LNCAP (cell line): ENCODE measurements at regions not wholly inside any gene's neighbourhood (a gene's known extent, or its start where the extent isn't known, plus 50 kb on each side); places are given as distances from the start of the nearest gene placed in this dataset.

ENCODE experiments used
- TF ChIP-seq, protein P1 (sequence below): fragments of 450-650 bp; IDR thresholded peaks from 2 replicates; pipeline ENCODE4 v1.5.1; 2017; ENCODE audit warnings: mild to moderate bottlenecking

DNA sequence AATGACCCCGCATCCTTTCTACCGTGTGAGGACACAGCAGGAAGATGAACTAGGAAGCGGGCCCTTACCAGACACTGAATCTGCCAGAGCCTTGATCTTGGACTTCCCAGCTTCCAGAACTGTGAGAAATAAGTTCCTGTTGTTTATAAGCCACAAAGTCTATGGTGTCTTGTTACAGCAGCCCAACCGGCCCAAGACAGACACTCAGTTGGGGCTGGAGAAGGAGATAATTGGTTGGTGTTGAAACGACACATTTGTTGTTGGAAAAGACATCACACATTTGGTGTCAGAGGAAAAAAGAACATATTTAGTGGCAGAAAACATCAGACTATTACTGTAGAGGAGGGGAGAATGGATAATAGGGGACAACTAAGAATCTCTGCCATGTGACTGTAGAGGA is 122.3 kb upstream of the SEC14L1 start:
- TF ChIP-seq, protein P1, sequence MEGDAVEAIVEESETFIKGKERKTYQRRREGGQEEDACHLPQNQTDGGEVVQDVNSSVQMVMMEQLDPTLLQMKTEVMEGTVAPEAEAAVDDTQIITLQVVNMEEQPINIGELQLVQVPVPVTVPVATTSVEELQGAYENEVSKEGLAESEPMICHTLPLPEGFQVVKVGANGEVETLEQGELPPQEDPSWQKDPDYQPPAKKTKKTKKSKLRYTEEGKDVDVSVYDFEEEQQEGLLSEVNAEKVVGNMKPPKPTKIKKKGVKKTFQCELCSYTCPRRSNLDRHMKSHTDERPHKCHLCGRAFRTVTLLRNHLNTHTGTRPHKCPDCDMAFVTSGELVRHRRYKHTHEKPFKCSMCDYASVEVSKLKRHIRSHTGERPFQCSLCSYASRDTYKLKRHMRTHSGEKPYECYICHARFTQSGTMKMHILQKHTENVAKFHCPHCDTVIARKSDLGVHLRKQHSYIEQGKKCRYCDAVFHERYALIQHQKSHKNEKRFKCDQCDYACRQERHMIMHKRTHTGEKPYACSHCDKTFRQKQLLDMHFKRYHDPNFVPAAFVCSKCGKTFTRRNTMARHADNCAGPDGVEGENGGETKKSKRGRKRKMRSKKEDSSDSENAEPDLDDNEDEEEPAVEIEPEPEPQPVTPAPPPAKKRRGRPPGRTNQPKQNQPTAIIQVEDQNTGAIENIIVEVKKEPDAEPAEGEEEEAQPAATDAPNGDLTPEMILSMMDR = no peak

DNA sequence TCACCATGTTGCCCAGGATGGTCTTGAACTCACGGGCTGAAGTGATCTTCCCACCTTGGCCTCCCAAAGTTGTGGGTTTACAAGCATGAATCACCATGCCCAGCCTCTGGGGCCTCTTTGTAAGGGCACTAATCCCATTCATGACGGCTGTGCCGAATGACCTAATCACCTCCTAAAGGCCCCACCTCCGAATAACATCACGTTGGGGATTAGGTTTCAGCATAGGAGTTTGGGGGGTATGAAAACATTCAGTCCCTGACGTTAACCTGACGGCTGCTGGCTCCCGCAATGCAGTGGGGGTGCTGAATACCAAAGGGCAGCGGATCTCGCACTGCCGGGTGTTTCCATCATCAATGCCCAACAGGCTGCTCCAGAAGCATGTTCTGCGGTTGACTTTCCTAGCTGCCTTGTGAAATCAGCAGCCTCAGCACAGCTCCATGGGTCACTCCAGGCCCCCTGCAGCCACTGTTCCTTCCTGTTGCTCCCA is 120.8 kb upstream of the SEC14L1 start:
- TF ChIP-seq, protein P1 = no peak

GRCh38 chr17:77020973-77021372 is 119.8 kb upstream of the SEC14L1 start:
- TF ChIP-seq, protein P1 = no peak

DNA sequence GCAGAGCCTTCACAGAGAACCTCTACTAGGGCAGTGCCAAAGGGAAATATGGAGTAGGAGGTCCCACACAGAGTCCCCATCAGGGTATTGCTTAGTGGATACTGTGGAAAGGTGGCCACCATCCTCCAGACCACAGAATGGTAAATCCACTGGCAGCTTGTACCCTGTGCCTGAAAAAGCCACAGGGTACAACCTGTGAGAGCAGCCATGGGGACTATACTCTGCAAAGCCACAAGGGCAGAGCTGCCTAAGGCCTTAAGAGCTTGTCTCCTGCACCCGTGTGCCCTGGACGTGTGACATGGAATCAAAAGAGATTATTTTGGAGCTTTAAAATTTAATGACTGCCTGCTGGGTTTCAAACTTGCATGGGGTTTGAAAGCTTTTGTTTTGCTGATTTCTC is 118.0 kb upstream of the SEC14L1 start:
- TF ChIP-seq, protein P1 = no peak

GRCh38 chr17:77025781-77026180 is 115.0 kb upstream of the SEC14L1 start:
- TF ChIP-seq, protein P1 = no peak

DNA sequence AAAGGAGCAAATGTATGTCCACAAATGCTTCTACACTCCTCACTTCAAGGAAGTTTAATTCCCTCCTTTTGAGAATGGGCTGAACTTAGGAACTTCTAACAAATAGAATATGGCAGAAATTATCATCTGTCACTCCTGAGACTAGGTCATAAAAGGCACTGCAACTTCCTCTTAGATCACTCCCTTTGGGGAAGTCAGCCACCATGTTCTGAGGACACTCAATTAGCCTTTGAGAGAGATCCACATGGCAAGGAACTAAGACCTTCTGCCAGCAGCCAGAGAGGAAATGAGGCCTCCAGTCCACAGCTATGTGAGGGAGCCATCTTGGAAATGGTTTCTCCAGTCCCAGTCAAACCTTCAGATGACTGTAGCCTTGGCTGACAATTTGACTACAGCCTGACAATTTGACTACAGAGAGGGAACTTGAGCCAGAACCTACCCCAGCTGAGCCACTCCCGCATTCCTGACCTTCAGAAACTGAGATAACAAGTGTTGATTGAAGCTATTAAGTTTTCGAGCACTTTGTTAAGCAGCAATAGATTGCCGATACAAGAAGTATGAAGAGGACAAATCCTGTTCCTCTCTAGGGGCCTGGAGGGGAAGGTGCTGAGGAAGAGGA is 113.4 kb upstream of the SEC14L1 start:
- TF ChIP-seq, protein P1 = no peak

DNA sequence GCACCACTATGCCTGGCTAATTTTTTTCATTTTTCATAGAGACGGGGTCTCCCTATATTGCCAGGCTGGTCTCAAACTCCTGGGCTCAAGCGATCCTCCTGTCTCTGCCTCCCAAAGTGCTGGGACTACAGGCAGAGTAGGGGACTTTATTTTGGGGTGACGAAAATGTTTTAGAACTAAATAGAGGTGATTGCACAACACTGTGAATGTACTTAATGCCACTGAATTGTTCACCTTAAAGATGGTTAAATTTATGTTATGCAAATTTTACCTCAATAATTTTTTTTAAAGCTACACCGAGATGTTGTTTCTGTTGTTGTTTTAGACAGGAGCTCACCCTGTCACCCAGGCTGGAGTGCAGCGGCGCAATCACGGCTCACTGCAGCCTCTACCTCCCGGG is 111.9 kb upstream of the SEC14L1 start:
- TF ChIP-seq, protein P1 = no peak

GRCh38 chr17:77032929-77033328 is 107.8 kb upstream of the SEC14L1 start:
- TF ChIP-seq, protein P1 = no peak
